IMR-90 (cell line): ENCODE measurements at regions not wholly inside any gene's neighbourhood (a gene's known extent, or its start where the extent isn't known, plus 50 kb on each side); places are given as distances from the start of the nearest gene placed in this dataset.

ENCODE experiments used
- ATAC-seq: fragments of 200-7000 bp; cut with Tn5 transposase; 2 replicates; pipeline ENCODE4 v1.9.1; 2020; ENCODE audit warnings: low read depth, mild to moderate bottlenecking, moderate library complexity
- BruUV-seq: library from RNA; stranded (reverse); fragments of 400-500 nt; replicated peaks from 2 replicates; lab custom pipeline; 2021; lab: Mats Ljungman, UMichigan
- CTCF ChIA-PET: fragments of 300-600 bp; formaldehyde crosslinking; extraction: SDS; loops from one replicate; lab custom pipeline; 2021; ENCODE audit warnings: antibody characterized with exemption; lab: Yijun Ruan, JAX
- POLR2A ChIA-PET: fragments of 300-600 bp; sonication (Branson Sonifier 250); formaldehyde crosslinking; loops from one replicate; lab custom pipeline; 2022; ENCODE audit warnings: antibody characterized with exemption; ENCODE audit not compliant: unreplicated experiment; lab: Charles Lee
- DNase-seq: peaks from one replicate; pipeline ENCODE4 v3.0.0; 2013
- H2AFZ ChIP-seq: replicated peaks from 2 replicates; pipeline ENCODE3; 2013; ENCODE audit warnings: low read length, mild to moderate bottlenecking; ENCODE audit not compliant: poor library complexity
- H2AK5ac ChIP-seq: 2 replicates; pipeline ENCODE4 v1.6.1; 2013; ENCODE audit warnings: low read depth, low read length, inconsistent platforms
- H2AK9ac ChIP-seq: replicated peaks from 2 replicates; pipeline ENCODE3; 2013; ENCODE audit warnings: mild to moderate bottlenecking, low read depth, low read length, moderate library complexity; ENCODE audit not compliant: poor library complexity
- H2BK120ac ChIP-seq: 2 replicates; pipeline ENCODE4 v1.6.1; 2013; ENCODE audit warnings: low read depth, low read length, inconsistent platforms
- H2BK15ac ChIP-seq: 3 replicates; pipeline ENCODE4 v1.6.1; 2013; ENCODE audit warnings: low read depth, low read length, inconsistent platforms
- H2BK20ac ChIP-seq: 2 replicates; pipeline ENCODE4 v1.6.1; 2013; ENCODE audit warnings: low read depth, mild to moderate bottlenecking, inconsistent platforms, low read length, moderate library complexity
- H2BK5ac ChIP-seq: 2 replicates; pipeline ENCODE4 v1.6.1; 2013; ENCODE audit warnings: mild to moderate bottlenecking, low read depth, low read length, inconsistent platforms; ENCODE audit not compliant: poor library complexity, severe bottlenecking
- H3K14ac ChIP-seq: replicated peaks from 2 replicates; pipeline ENCODE4 v1.6.1; 2013; ENCODE audit warnings: low read depth, low read length, inconsistent platforms
- H3K18ac ChIP-seq: 2 replicates; pipeline ENCODE4 v1.6.1; 2013; ENCODE audit warnings: low read depth, low read length, control low read depth
- H3K23ac ChIP-seq: 2 replicates; pipeline ENCODE4 v1.6.1; 2013; ENCODE audit warnings: low read depth, low read length, inconsistent platforms
- H3K27ac ChIP-seq: 2 replicates; pipeline ENCODE4 v1.5.1; 2013; ENCODE audit warnings: mild to moderate bottlenecking, control low read depth, low read length; ENCODE audit not compliant: insufficient read depth
- H3K27me3 ChIP-seq: 2 replicates; pipeline ENCODE4 v1.6.1; 2013; ENCODE audit warnings: low read length; ENCODE audit not compliant: control insufficient read depth, insufficient read depth
- H3K36me3 ChIP-seq: 2 replicates; pipeline ENCODE4 v1.6.1; 2013; ENCODE audit warnings: low read length, mixed read lengths; ENCODE audit not compliant: control insufficient read depth, insufficient read depth
- H3K4ac ChIP-seq: 2 replicates; pipeline ENCODE4 v1.6.1; 2013; ENCODE audit warnings: low read depth, low read length, inconsistent platforms
- H3K4me1 ChIP-seq: 2 replicates; pipeline ENCODE4 v1.6.1; 2013; ENCODE audit warnings: low read length, mixed read lengths; ENCODE audit not compliant: control insufficient read depth, insufficient read depth
- H3K4me2 ChIP-seq: 2 replicates; pipeline ENCODE4 v1.6.1; 2013; ENCODE audit warnings: low read depth, mild to moderate bottlenecking, control low read depth, low read length, moderate library complexity
- H3K4me3 ChIP-seq: 2 replicates; pipeline ENCODE4 v1.5.1; 2013; ENCODE audit warnings: low read depth, mild to moderate bottlenecking, control low read depth, low read length, moderate library complexity; ENCODE audit not compliant: insufficient read depth
- H3K56ac ChIP-seq: 2 replicates; pipeline ENCODE4 v1.6.1; 2013; ENCODE audit warnings: low read length, inconsistent platforms; ENCODE audit not compliant: insufficient read depth; ENCODE audit errors: extremely low read depth
- H3K79me1 ChIP-seq, 2 experiments: 2 replicates each; pipeline ENCODE4 v1.6.1; 2013; ENCODE audit warnings: low read length in 2 of 2, inconsistent platforms in 1 of 2, low read depth in 1 of 2
- H3K9ac ChIP-seq: 2 replicates; pipeline ENCODE4 v1.6.1; 2013; ENCODE audit warnings: low read depth, low read length, control low read depth
- H3K9me1 ChIP-seq: 2 replicates; pipeline ENCODE4 v1.6.1; 2013; ENCODE audit warnings: low read length, inconsistent platforms; ENCODE audit not compliant: insufficient read depth
- H3K9me3 ChIP-seq: 2 replicates; pipeline ENCODE4 v1.6.1; 2013; ENCODE audit warnings: low read length; ENCODE audit not compliant: control insufficient read depth, insufficient read depth
- H4K20me1 ChIP-seq: 2 replicates; pipeline ENCODE4 v1.6.1; 2013; ENCODE audit warnings: low read length, inconsistent platforms; ENCODE audit not compliant: insufficient read depth
- H4K5ac ChIP-seq: 2 replicates; pipeline ENCODE4 v1.6.1; 2013; ENCODE audit warnings: mild to moderate bottlenecking, low read depth, low read length, control low read depth
- H4K8ac ChIP-seq, 2 experiments: 2 replicates each; pipeline ENCODE4 v1.6.1; 2013; ENCODE audit warnings: low read depth in 2 of 2, low read length in 2 of 2, control low read depth in 1 of 2, inconsistent platforms in 1 of 2
- H4K91ac ChIP-seq: 2 replicates; pipeline ENCODE4 v1.6.1; 2013; ENCODE audit warnings: low read depth, low read length, inconsistent platforms; ENCODE audit not compliant: insufficient read depth
- BHLHE40 ChIP-seq: fragments of 150-350 bp; IDR thresholded peaks from 2 replicates; pipeline ENCODE4 v1.6.1; 2016; ENCODE audit warnings: mild to moderate bottlenecking, low read depth, low read length
- CEBPB ChIP-seq: IDR thresholded peaks from 2 replicates; pipeline ENCODE4 v1.6.1; 2012; ENCODE audit warnings: low read depth, low read length, improper control_type of control experiment
- CHD1 ChIP-seq: IDR thresholded peaks from 2 replicates; pipeline ENCODE4 v1.6.1; 2012; ENCODE audit warnings: low read depth, low read length, improper control_type of control experiment
- FOS ChIP-seq: fragments of 150-350 bp; IDR thresholded peaks from 2 replicates; pipeline ENCODE4 v1.6.1; 2016; ENCODE audit warnings: low read depth, low read length
- MAFK ChIP-seq: IDR thresholded peaks from 2 replicates; pipeline ENCODE4 v1.6.1; 2012; ENCODE audit warnings: low read depth, low read length, improper control_type of control experiment
- MAZ ChIP-seq: IDR thresholded peaks from 2 replicates; pipeline ENCODE4 v1.6.1; 2012; ENCODE audit warnings: low read depth, mild to moderate bottlenecking, low read length, improper control_type of control experiment, moderate library complexity, borderline replicate concordance
- MXI1 ChIP-seq: IDR thresholded peaks from 2 replicates; pipeline ENCODE4 v1.6.1; 2012; ENCODE audit warnings: low read depth, mild to moderate bottlenecking, low read length, moderate library complexity, borderline replicate concordance
- NFE2L2 ChIP-seq: fragments of 150-350 bp; IDR thresholded peaks from 2 replicates; pipeline ENCODE4 v1.6.1; 2016; ENCODE audit warnings: low read depth, mild to moderate bottlenecking, low read length
- POLR2A ChIP-seq: IDR thresholded peaks from 2 replicates; pipeline ENCODE4 v1.6.1; 2012; ENCODE audit warnings: mild to moderate bottlenecking, low read depth, low read length
- RAD21 ChIP-seq: IDR thresholded peaks from 2 replicates; pipeline ENCODE4 v1.6.1; 2012; ENCODE audit warnings: low read length, improper control_type of control experiment
- RCOR1 ChIP-seq: IDR thresholded peaks from 2 replicates; pipeline ENCODE4 v1.6.1; 2012; ENCODE audit warnings: mild to moderate bottlenecking, low read length, improper control_type of control experiment; ENCODE audit not compliant: insufficient replicate concordance
- RFX5 ChIP-seq: IDR thresholded peaks from 2 replicates; pipeline ENCODE4 v1.8.0; 2012; ENCODE audit warnings: low read depth, mild to moderate bottlenecking, low read length, moderate library complexity
- SMC3 ChIP-seq: fragments of 150-350 bp; IDR thresholded peaks from 2 replicates; pipeline ENCODE4 v1.6.1; 2016; ENCODE audit warnings: low read depth, mild to moderate bottlenecking, antibody characterized with exemption, low read length, moderate library complexity
- WGBS, 2 experiments: methylation state at CpG; one replicate each; pipeline versions ENCODE4 v1.1.5 to v1.1.7; 2013; ENCODE audit warnings: missing lambda C conversion rate in 2 of 2; ENCODE audit not compliant: insufficient read length in 1 of 2; ENCODE audit errors: extremely low coverage in 2 of 2; 5-methylcytosine and 5-hydroxymethylcytosine counted together
- dilution Hi-C: fragments of 300-500 bp; cut with HindIII; formaldehyde crosslinking; loops from one replicate; pipeline ENCODE4 v1.14.3; 2018; ENCODE audit warnings: low sequenced_read_pairs; ENCODE audit not compliant: unreplicated experiment
- in situ Hi-C: fragments of 300-500 bp; cut with MboI; formaldehyde crosslinking; loops from 3 replicates; pipeline ENCODE4 v1.14.3; 2019; ENCODE audit warnings: low sequenced_read_pairs, inconsistent platforms, mixed read lengths
- intact Hi-C: fragments of 100-400 bp; cut with micrococcal nuclease; formaldehyde crosslinking; loops from 2 replicates; pipeline ENCODE4 v1.10.0; 2022
- TF ChIP-seq, protein P1 (sequence below): fragments of 150-350 bp; IDR thresholded peaks from 2 replicates; pipeline ENCODE4 v1.6.1; 2016; ENCODE audit warnings: low read depth, mild to moderate bottlenecking, low read length, moderate library complexity, borderline replicate concordance
- TF ChIP-seq, protein P2 (sequence below): fragments of 150-350 bp; IDR thresholded peaks from 2 replicates; pipeline ENCODE4 v1.6.1; 2017; ENCODE audit warnings: mild to moderate bottlenecking, antibody characterized with exemption, low read length, low read depth
- TF ChIP-seq, protein P3 (sequence below): conservative IDR thresholded peaks from 2 replicates; pipeline ENCODE4 v1.5.1; 2012; ENCODE audit warnings: mild to moderate bottlenecking, low read depth, low read length, improper control_type of control experiment

DNA sequence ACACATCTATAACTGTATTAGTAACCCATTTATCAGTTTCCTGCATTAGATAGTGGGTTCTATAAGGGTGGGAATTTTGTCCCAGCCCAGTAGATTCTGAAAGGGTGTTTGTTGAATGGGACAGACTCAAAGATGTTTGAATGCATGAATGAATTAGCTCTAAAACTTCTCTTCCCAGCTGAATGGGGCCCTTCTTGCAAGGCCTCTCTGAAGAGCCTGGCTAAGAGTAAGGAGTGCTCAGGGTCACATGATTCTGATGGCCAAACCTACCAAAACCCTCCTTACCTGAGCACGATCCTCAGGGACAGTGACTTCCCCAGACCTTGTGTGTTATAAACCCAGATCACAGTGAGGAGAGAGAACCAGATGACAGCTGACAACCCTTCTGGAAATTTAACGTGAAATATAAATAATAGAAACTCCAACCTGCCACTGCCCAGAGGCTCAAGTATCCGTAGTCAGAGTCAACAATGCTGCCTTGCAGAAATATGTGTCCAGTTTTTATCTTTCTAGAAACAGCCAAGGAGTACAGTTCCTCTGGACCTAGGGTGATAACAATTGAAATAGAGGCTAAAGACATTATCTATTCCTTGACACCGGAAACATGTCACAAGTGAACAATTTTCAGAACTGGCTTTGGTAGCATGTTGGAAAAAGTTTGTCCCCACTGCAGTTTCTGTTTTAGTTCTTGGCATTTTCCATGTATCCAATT, 268.9 kb upstream of the MAF start:
- TF ChIP-seq POLR2A, result no peak
- no peak for TF ChIP-seq NFE2L2
- no peak for TF ChIP-seq MAFK
- TF ChIP-seq MXI1, result no peak
- TF ChIP-seq, protein P1, sequence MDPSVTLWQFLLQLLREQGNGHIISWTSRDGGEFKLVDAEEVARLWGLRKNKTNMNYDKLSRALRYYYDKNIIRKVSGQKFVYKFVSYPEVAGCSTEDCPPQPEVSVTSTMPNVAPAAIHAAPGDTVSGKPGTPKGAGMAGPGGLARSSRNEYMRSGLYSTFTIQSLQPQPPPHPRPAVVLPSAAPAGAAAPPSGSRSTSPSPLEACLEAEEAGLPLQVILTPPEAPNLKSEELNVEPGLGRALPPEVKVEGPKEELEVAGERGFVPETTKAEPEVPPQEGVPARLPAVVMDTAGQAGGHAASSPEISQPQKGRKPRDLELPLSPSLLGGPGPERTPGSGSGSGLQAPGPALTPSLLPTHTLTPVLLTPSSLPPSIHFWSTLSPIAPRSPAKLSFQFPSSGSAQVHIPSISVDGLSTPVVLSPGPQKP, result no peak
- no peak for TF ChIP-seq BHLHE40
- TF ChIP-seq RCOR1, result no peak
- TF ChIP-seq FOS, result no peak
- TF ChIP-seq CEBPB, result no peak
- TF ChIP-seq RAD21, result no peak
- TF ChIP-seq CHD1, result no peak
- TF ChIP-seq, protein P2, sequence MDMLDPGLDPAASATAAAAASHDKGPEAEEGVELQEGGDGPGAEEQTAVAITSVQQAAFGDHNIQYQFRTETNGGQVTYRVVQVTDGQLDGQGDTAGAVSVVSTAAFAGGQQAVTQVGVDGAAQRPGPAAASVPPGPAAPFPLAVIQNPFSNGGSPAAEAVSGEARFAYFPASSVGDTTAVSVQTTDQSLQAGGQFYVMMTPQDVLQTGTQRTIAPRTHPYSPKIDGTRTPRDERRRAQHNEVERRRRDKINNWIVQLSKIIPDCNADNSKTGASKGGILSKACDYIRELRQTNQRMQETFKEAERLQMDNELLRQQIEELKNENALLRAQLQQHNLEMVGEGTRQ, result no peak
- no peak for TF ChIP-seq SMC3
- no peak for TF ChIP-seq RFX5
- TF ChIP-seq MAZ, result no peak
- TF ChIP-seq, protein P3, sequence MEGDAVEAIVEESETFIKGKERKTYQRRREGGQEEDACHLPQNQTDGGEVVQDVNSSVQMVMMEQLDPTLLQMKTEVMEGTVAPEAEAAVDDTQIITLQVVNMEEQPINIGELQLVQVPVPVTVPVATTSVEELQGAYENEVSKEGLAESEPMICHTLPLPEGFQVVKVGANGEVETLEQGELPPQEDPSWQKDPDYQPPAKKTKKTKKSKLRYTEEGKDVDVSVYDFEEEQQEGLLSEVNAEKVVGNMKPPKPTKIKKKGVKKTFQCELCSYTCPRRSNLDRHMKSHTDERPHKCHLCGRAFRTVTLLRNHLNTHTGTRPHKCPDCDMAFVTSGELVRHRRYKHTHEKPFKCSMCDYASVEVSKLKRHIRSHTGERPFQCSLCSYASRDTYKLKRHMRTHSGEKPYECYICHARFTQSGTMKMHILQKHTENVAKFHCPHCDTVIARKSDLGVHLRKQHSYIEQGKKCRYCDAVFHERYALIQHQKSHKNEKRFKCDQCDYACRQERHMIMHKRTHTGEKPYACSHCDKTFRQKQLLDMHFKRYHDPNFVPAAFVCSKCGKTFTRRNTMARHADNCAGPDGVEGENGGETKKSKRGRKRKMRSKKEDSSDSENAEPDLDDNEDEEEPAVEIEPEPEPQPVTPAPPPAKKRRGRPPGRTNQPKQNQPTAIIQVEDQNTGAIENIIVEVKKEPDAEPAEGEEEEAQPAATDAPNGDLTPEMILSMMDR, result no peak
- no CpG with 5 or more reads among the region's 4 CpGs for WGBS, 2 experiments
- H2BK20ac ChIP-seq, result no peak overlapping the region
- no peak overlapping the region for H4K91ac ChIP-seq
- H3K56ac ChIP-seq, result no peak overlapping the region
- no peak overlapping the region for H3K14ac ChIP-seq
- no peak overlapping the region for H3K23ac ChIP-seq
- H3K4me2 ChIP-seq, result no peak overlapping the region
- H4K8ac ChIP-seq, result no peak overlapping the region
- H2BK15ac ChIP-seq, result no peak overlapping the region
- ATAC-seq (no peak), DNase-seq (no peak)
- no peak overlapping the region for H3K27ac ChIP-seq
- H2AFZ ChIP-seq, result no peak overlapping the region
- in situ Hi-C loops, result no loop called here
- intact Hi-C loops, result no loop called here
- H3K36me3 ChIP-seq, result no peaks in the 10 kb centered on the region
- no peak overlapping the region for H3K4me3 ChIP-seq
- no peaks in the 10 kb centered on the region for H3K79me1 ChIP-seq
- H2BK120ac ChIP-seq, result no peak overlapping the region
- BruUV-seq, result no TSS peak
- no peaks in the 10 kb centered on the region for H3K4me1 ChIP-seq
- H3K18ac ChIP-seq, result no peak overlapping the region
- H3K9ac ChIP-seq, result no peak overlapping the region
- no peaks in the 10 kb centered on the region for H3K9me1 ChIP-seq
- H3K9me3 ChIP-seq, result peaks cover 19% of the 10 kb centered on the region
- no peak overlapping the region for H3K4ac ChIP-seq
- dilution Hi-C loops, result no loop called here
- H2BK5ac ChIP-seq, result no peak overlapping the region
- H3K27me3 ChIP-seq, result no peaks in the 10 kb centered on the region
- POLR2A ChIA-PET, result no interaction called here
- H4K20me1 ChIP-seq, result no peaks in the 10 kb centered on the region
- H4K5ac ChIP-seq, result no peak overlapping the region
- no peak overlapping the region for H2AK9ac ChIP-seq
- CTCF ChIA-PET, result no interaction called here
- no peak overlapping the region for H2AK5ac ChIP-seq
